ENCODE measurements at regions not wholly inside any gene's neighbourhood (a gene's known extent, or its start where the extent isn't known, plus 50 kb on each side); places are given as distances from the start of the nearest gene placed in this dataset.

DNA sequence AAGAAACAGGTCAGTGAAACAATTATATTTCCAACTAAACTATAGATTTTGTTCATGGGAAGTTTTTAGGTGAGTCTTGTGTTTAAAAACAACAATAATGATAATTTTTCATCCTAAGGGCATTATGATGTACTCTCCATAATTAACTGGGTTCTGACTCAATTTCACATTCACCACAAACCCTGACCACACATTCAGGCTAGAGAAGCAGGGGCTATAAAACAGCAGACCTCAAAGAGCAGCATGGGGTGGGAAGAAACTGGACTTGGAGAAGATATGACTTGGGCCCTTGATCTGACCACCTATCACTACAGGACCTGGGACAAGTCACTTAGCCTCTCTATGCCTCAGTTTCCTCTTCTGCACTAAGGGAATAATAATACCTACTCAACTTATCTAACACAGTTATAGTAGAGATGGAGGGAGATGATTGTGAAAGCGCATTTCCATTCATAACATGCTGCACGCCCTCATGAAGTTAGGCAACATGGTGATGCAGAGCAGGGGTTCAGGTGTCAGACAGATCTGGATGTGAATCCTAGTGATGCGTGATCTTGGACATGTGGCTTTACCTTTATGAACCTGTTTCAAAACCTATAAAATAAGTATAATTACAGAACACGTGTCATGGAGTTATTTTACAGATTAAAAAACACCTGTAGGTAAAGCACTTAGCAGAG, 63.0 kb upstream of the ACP3 start:
- TF ChIP-seq, protein P1, sequence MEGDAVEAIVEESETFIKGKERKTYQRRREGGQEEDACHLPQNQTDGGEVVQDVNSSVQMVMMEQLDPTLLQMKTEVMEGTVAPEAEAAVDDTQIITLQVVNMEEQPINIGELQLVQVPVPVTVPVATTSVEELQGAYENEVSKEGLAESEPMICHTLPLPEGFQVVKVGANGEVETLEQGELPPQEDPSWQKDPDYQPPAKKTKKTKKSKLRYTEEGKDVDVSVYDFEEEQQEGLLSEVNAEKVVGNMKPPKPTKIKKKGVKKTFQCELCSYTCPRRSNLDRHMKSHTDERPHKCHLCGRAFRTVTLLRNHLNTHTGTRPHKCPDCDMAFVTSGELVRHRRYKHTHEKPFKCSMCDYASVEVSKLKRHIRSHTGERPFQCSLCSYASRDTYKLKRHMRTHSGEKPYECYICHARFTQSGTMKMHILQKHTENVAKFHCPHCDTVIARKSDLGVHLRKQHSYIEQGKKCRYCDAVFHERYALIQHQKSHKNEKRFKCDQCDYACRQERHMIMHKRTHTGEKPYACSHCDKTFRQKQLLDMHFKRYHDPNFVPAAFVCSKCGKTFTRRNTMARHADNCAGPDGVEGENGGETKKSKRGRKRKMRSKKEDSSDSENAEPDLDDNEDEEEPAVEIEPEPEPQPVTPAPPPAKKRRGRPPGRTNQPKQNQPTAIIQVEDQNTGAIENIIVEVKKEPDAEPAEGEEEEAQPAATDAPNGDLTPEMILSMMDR (IDR thresholded peaks at IDR 0.05; ENCODE audit: low read depth, low read length), result no peak

DNA sequence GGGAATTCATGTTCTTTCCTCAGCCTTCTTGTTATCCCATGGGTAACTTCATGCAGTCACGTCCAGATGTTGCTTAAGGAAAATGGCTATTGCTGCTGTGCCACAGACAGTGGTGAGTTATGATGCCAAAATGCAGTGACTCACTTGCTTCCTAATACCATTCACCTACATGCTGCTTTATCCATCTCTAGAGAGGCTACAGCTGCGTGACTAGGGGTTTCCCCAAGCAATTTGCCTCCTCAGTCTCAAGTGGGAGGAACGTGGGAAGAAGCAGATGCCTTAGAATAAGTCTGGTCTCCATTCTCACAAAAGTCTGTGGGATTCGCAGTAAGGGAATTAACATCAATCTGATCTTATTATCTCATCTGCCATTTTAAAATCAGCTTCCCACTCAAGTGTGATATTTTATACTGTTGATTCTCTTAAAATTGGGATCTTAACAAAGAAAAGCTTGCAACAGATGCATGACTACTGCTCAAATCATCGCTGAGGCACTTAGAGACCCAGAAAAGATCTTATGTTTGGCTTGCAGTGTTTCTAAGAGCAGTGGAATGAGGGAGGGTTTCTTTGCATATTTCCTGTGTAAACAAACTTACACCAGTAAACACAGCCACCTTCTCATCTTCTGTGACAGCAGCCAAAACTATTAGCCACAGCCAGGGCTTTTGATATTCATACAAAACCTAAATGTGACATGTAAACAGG, 62.0 kb upstream of the ACP3 start:
- TF ChIP-seq, protein P1 (IDR thresholded peaks at IDR 0.05; ENCODE audit: low read depth, low read length), result no peak
- no peak overlapping the region for H3K4me3 ChIP-seq (ENCODE audit: low read depth, low read length)

More for the DNA sequence above, 63.0 kb upstream of the ACP3 start:
- no peak overlapping the region for H3K4me3 ChIP-seq (ENCODE audit: low read depth, low read length)

DNA sequence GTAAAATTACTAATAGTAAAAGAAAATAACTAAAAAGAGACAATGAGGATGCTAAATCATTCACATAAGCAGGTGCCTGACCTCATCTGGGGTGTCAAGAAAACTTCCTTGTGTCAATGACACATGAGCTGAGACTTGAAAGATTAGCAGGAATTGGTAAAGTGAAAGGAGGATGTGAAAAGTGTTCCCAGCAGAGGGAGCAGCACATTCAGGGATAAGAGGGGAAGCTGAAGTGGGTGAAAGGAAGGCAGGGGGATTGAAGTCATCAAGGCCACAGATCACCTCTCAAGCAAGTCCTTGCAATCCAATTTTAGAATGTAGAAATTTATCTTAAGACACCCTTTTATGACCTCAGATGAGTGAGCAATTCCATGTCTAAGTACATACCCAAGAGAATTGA, 60.2 kb upstream of the ACP3 start:
- H3K4me3 ChIP-seq (ENCODE audit: low read depth, low read length), result no peak overlapping the region
- TF ChIP-seq, protein P1 (IDR thresholded peaks at IDR 0.05; ENCODE audit: low read depth, low read length), result peak; percentile 32

DNA sequence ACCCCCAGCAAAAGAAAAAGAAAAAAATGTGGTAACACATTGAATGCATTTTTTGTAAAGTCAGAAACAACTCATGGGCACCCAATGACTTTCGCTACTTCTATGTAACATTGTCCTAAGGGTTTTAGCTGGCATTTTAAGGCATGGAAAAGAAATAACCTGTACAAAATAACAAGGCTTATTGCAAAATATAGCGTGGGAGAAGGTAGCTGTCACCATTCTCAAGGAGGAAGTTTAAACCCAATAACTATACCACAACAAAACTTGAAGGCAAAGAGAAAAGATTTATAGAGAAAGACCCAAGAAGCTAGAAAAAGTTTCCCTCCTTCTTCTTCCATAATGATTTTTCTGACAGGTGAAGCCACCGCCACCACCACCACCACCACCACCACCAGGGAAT, 55.7 kb upstream of the ACP3 start:
- no peak overlapping the region for H3K4me3 ChIP-seq (ENCODE audit: low read depth, low read length)
- TF ChIP-seq, protein P1 (IDR thresholded peaks at IDR 0.05; ENCODE audit: low read depth, low read length), result no peak

DNA sequence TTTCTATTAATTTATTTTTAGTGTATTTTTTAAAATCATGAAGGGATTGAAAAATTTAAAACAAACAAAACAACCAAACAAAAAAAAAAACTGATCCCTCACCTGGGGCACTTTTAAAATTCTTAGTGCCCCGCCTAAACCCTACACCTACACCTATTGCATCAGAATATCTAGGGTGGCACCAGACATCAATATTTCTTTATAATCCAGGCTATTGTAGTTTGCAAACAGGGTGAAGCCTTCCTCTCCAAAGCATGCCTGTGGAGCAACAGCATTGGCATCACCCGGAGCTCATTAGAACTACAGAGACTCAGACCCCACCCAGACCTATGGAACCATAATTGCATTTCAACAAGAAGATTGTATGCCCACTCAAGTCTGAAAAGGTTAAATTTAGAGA, 54.9 kb upstream of the ACP3 start:
- no peak overlapping the region for H3K4me3 ChIP-seq (ENCODE audit: low read depth, low read length)
- TF ChIP-seq, protein P1 (IDR thresholded peaks at IDR 0.05; ENCODE audit: low read depth, low read length), result no peak

DNA sequence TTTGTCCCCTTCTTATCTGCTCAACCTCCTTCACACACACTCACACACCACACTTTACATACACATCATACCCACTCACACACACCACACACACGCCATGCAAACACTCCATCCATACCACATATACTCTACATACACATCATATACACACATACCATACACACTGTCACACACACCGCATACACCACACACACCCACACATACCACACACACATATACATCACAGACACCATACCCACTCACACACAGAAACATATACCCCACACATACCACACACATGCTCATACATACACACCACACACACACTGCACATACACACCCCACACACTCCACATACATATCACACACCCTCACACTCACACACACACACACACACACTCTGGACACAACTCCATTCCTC, 54.3 kb upstream of the ACP3 start:
- H3K4me3 ChIP-seq (ENCODE audit: low read depth, low read length), result no peak overlapping the region
- TF ChIP-seq, protein P1 (IDR thresholded peaks at IDR 0.05; ENCODE audit: low read depth, low read length), result no peak

DNA sequence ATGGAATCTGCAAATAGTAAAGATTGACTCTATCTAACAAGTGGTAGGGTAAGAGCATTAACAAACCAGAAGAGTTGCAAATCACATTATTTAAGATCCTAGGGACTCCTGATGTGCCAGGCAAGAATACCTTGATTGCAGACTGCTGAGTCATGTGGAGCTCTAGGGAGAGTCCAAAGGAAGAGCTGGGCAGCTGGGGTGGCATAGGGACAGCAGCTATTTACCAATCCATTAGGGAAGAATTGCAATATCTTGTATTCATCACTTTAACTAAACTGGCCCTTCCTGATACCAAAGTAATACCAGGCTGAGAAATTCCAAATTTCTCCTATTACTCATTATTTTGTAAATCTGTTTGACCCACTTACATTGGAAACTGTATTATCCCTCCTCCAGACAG, 52.2 kb upstream of the ACP3 start:
- TF ChIP-seq, protein P1 (IDR thresholded peaks at IDR 0.05; ENCODE audit: low read depth, low read length), result no peak

More for the DNA sequence above, 52.2 kb upstream of the ACP3 start:
- H3K4me3 ChIP-seq (ENCODE audit: low read depth, low read length), result no peak overlapping the region
